K562 (cell line): ENCODE measurements at regions not wholly inside any gene's neighbourhood (a gene's known extent, or its start where the extent isn't known, plus 50 kb on each side); places are given as distances from the start of the nearest gene placed in this dataset.

Source experiments
- REST ChIP-seq, 2 experiments: fragments of 450-650 bp; formaldehyde crosslinking in 1 of 2; IDR thresholded peaks; 2 replicates each; pipeline versions ENCODE4 v1.4.0 to v1.6.1; 2014 to 2020; ENCODE audit warnings: mild to moderate bottlenecking in 2 of 2, borderline replicate concordance in 1 of 2, low read depth in 1 of 2
- SMAD4 ChIP-seq: fragments of 250-450 bp; sonication (Bioruptor Pico); conservative IDR thresholded peaks from 2 replicates; pipeline ENCODE4 v1.8.0; 2021; ENCODE audit warnings: inconsistent platforms, mild to moderate bottlenecking, moderate library complexity
- XRCC3 ChIP-seq: fragments of 450-650 bp; IDR thresholded peaks from 2 replicates; pipeline ENCODE4 v1.6.1; 2017; ENCODE audit warnings: mild to moderate bottlenecking, moderate library complexity
- ZNF384 ChIP-seq: IDR thresholded peaks from 2 replicates; pipeline ENCODE4 v1.6.1; 2012; ENCODE audit warnings: low read depth, low read length, improper control_type of control experiment

- TF ChIP-seq REST (IDR thresholded peaks at IDR 0.05; ENCODE audit: borderline replicate concordance) (no peak), REST (CRISPR knock-in tag; IDR thresholded peaks at IDR 0.05; ENCODE audit: low read depth) (no peak), XRCC3 (no peak), SMAD4 (no peak), ZNF384 (no peak)
These were observed 211.4 kb upstream of the ZFP64 start (continued) for GRCh38 chr20:52402950-52403349.
